Fibroblast of the aortic adventitia (primary cell): ENCODE measurements at regions not wholly inside any gene's neighbourhood (a gene's known extent, or its start where the extent isn't known, plus 50 kb on each side); places are given as distances from the start of the nearest gene placed in this dataset.

Source experiments
- DNase-seq: peaks from one replicate; pipeline ENCODE4 v3.0.0-alpha.2; 2010; ENCODE audit warnings: low read depth
- H3K4me3 ChIP-seq: 2 replicates; pipeline ENCODE4 v1.5.1; 2011; ENCODE audit warnings: low read depth, mild to moderate bottlenecking, control low read depth, low read length, moderate library complexity
- CTCF ChIP-seq: IDR thresholded peaks from 2 replicates; pipeline ENCODE4 v1.5.1; 2011; ENCODE audit warnings: mild to moderate bottlenecking, low read length, control low read depth, inconsistent platforms; ENCODE audit not compliant: insufficient read depth

GRCh38 chr7:18165166-18165565 lies 137.5 kb upstream of the PRPS1L1 start:
- peak; percentile 54 for DNase-seq

GRCh38 chr7:18166002-18166401 lies 138.4 kb upstream of the PRPS1L1 start:
- no peak overlapping the region for H3K4me3 ChIP-seq
- no peak for DNase-seq
- no peak for TF ChIP-seq CTCF

More at GRCh38 chr7:18165166-18165565, 137.5 kb upstream of the PRPS1L1 start:
- H3K4me3 ChIP-seq: no peak overlapping the region
- no peak for TF ChIP-seq CTCF

- no peak for TF ChIP-seq CTCF
- DNase-seq: peak; percentile 19
- H3K4me3 ChIP-seq: no peak overlapping the region
Measured at GRCh38 chr7:18167815-18168214, 140.2 kb upstream of the PRPS1L1 start.

- no peak for DNase-seq
- H3K4me3 ChIP-seq: no peak overlapping the region
- TF ChIP-seq CTCF: no peak
Measured at GRCh38 chr7:18174996-18175395, 147.3 kb upstream of the PRPS1L1 start.

- no peak for TF ChIP-seq CTCF
- H3K4me3 ChIP-seq: no peak overlapping the region
- peak; percentile 59 for DNase-seq
Measured at GRCh38 chr7:18175801-18176450, 148.3 kb upstream of the PRPS1L1 start.

- no peak for DNase-seq
- no peak overlapping the region for H3K4me3 ChIP-seq
- no peak for TF ChIP-seq CTCF
Measured at GRCh38 chr7:18177129-18177814, 149.6 kb upstream of the PRPS1L1 start.
